Activated naive CD8-positive, alpha-beta T cell treated with anti-CD3 and anti-CD28 coated beads for 36 hours (primary cell): ENCODE measurements at regions not wholly inside any gene's neighbourhood (a gene's known extent, or its start where the extent isn't known, plus 50 kb on each side); places are given as distances from the start of the nearest gene placed in this dataset.
"Not testable (repeated sequence)": the region's sequence is repeated elsewhere in the genome, so short reads cannot be mapped to it uniquely, and the experiment has no call there.

Source experiments
- DNase-seq: peaks from one replicate; pipeline ENCODE4 v3.0.0; 2021
- H3K27ac Mint-ChIP-seq: one replicate; pipeline ENCODE4 v1.8.0; 2022; ENCODE audit warnings: mild to moderate bottlenecking, moderate library complexity, mixed read lengths
- H3K27me3 Mint-ChIP-seq: one replicate; pipeline ENCODE4 v1.8.0; 2022; ENCODE audit warnings: mild to moderate bottlenecking, mixed read lengths
- H3K36me3 Mint-ChIP-seq: one replicate; pipeline ENCODE4 v1.8.0; 2021; ENCODE audit warnings: mild to moderate bottlenecking, mixed read lengths
- H3K4me1 Mint-ChIP-seq: one replicate; pipeline ENCODE4 v1.8.0; 2021; ENCODE audit warnings: mixed read lengths
- H3K4me3 Mint-ChIP-seq: one replicate; pipeline ENCODE4 v1.8.0; 2022; ENCODE audit warnings: mild to moderate bottlenecking, moderate library complexity, mixed read lengths
- H3K9me3 Mint-ChIP-seq: one replicate; pipeline ENCODE4 v1.8.0; 2022; ENCODE audit warnings: mixed read lengths

DNA sequence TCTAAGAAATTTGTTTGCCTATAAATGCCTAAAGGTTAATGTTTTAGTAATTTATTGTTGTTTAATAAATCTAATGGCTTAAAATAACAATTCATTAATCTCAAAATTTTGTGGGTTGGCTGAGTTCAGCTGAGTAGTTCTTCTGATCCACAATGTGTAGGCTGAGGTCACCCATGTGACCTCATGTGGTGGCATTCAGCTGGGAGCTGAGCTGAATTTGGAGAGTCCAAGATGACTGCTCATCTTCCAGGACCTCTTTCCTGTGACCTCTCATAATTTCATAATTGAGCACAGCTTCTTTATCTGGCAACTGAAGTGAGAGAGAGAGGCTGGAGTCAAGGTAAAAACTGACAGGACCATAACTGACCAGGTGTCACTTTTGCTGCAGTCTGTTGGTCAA is 132.4 kb downstream of the TXNL1 start:
- Mint-ChIP-seq H3K36me3 (no peaks in the 10 kb centered on the region), H3K27me3 (peaks cover 5% of the 10 kb centered on the region), H3K4me1 (peaks cover 6% of the 10 kb centered on the region), H3K4me3 (no peak overlapping the region), H3K9me3 (no peaks in the 10 kb centered on the region), H3K27ac (no peak overlapping the region)
- DNase-seq, result no peak

DNA sequence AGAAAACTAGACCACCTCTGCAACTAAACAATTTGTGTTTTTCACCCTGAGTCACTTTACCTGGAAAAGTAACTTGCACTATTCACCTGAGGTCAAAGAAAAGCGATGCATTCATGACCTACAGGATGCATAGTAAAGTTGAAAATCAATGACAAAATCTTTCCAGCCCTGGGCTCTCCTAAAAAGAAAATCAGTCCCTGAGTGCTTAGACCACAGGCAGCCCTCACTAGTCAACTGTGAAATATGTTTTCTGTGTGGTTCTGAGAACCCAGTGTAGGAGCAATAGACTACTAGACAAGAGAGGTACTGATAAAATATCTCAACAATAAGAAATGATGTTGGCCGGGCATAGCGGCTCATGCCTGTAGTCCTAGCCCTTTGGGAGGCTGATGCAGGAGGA is 133.1 kb downstream of the TXNL1 start:
- no peak overlapping the region for H3K27ac Mint-ChIP-seq
- DNase-seq, result no peak
- H3K9me3 Mint-ChIP-seq, result no peaks in the 10 kb centered on the region
- peaks cover 6% of the 10 kb centered on the region for H3K4me1 Mint-ChIP-seq
- peaks cover 5% of the 10 kb centered on the region for H3K27me3 Mint-ChIP-seq
- H3K36me3 Mint-ChIP-seq, result no peaks in the 10 kb centered on the region
- H3K4me3 Mint-ChIP-seq, result no peak overlapping the region

DNA sequence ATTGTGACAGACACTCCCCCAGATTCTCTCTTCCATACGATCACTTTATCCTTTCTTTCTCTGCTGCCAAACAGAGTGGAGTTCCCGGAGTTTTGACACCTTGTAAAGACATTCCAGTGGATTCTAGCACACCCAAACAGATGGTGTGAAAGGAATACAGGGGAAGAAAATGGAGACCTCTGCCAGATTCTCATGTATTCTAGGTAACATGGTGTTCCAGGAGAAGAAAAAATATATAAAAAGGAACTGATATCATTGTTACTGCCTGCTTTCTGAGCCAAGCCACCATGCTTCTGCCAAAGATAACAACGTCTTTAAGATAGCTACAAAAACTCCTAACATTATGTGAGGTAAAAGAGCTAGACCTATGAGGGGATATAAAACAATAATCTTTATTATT is 136.5 kb downstream of the TXNL1 start:
- DNase-seq, result no peak
- Mint-ChIP-seq H3K9me3 (no peaks in the 10 kb centered on the region), H3K36me3 (no peaks in the 10 kb centered on the region), H3K27me3 (peaks cover 5% of the 10 kb centered on the region), H3K4me3 (no peak overlapping the region), H3K4me1 (peaks cover 3% of the 10 kb centered on the region), H3K27ac (no peak overlapping the region)

DNA sequence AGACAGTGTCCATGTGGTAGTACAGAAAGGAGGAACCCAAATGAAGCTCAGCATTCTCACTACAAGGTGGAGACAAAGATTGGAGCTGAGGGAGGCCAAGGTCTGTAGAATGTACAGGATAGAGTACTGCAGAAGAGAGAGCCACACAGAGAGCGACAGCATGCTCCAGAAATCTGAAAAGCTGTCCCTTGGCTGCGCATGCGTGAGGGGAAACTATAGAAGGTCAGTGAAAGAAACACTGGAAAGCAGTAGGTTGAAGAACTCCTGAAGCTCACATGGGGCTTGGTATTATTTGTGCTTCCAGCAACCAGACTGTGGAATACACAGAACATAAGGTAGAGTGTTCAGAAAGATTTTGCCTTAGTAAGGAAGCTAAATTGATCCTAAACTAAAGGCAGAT is 142.5 kb downstream of the TXNL1 start:
- Mint-ChIP-seq H3K4me3 (no peak overlapping the region), H3K27me3 (peaks cover 14% of the 10 kb centered on the region), H3K36me3 (no peaks in the 10 kb centered on the region), H3K9me3 (no peaks in the 10 kb centered on the region), H3K27ac (no peak overlapping the region), H3K4me1 (no peaks in the 10 kb centered on the region)
- DNase-seq, result no peak

DNA sequence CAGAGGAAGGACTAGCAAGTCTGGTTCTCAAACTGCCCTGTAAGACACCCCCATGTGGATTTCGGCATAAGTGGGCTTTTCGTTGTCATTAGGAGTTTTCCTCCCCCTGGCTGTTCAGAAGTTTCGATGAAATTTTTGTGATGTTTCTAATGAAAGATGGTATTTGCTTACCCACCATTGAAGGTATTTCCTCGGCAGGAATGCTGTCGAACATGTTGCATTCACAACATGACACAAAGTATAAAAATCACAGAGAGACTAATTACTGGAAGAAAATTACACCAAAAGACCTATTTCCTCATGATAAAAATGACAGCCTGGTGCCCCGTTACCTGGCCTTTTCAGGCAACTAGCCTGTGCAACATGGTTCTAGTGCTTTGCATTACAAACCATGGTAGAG is 144.9 kb downstream of the TXNL1 start:
- no peak for DNase-seq
- no peak overlapping the region for H3K4me3 Mint-ChIP-seq

DNA sequence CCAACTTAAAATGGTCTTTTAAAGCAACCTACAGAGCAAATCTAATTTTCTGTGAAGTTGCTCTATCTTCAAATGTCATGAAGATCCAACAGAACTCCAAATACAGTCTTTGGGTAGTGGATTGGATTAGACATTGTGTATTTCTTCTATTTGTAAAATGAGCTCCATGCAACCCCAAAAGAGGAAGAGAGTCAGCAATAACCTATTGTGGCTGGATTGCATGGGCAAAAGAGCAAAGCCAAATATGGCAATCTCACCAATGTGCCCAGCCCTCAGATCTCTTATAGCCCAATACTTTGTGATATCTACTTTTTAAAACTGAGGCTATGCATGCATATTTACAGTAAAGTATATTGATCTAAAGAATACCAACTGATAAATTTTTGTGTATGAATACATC is 146.3 kb downstream of the TXNL1 start:
- no peaks in the 10 kb centered on the region for H3K4me1 Mint-ChIP-seq
- DNase-seq, result no peak
- H3K4me3 Mint-ChIP-seq, result no peak overlapping the region
- H3K27me3 Mint-ChIP-seq, result peaks cover 14% of the 10 kb centered on the region
- H3K27ac Mint-ChIP-seq, result no peak overlapping the region
- no peaks in the 10 kb centered on the region for H3K9me3 Mint-ChIP-seq
- no peaks in the 10 kb centered on the region for H3K36me3 Mint-ChIP-seq

More for the DNA sequence above, 144.9 kb downstream of the TXNL1 start:
- Mint-ChIP-seq H3K36me3 (no peaks in the 10 kb centered on the region), H3K4me1 (no peaks in the 10 kb centered on the region), H3K9me3 (no peaks in the 10 kb centered on the region), H3K27ac (no peak overlapping the region), H3K27me3 (peaks cover 14% of the 10 kb centered on the region)

DNA sequence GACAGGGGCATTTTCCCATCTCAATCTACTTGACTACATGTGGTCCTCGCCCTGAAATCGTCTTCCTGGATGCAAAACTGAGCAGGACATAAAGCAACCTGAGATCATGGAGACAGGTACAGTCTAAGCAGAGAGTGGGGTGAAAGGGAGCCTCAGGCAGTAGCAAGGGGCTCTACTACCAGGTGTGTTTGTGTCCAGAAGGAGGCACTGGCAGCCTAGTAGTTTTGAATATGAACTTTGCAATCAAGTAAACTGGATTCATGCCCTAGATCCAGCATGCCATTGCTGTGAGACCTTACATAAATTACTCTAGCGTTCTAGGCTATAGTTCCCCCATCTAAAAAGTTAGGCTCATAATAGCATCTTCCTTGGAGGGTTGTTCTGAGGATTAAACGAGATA is 147.4 kb downstream of the TXNL1 start:
- no peak overlapping the region for H3K27ac Mint-ChIP-seq
- H3K9me3 Mint-ChIP-seq, result no peaks in the 10 kb centered on the region
- no peaks in the 10 kb centered on the region for H3K4me1 Mint-ChIP-seq
- no peaks in the 10 kb centered on the region for H3K36me3 Mint-ChIP-seq
- H3K4me3 Mint-ChIP-seq, result no peak overlapping the region
- no peak for DNase-seq
- peaks cover 17% of the 10 kb centered on the region for H3K27me3 Mint-ChIP-seq

DNA sequence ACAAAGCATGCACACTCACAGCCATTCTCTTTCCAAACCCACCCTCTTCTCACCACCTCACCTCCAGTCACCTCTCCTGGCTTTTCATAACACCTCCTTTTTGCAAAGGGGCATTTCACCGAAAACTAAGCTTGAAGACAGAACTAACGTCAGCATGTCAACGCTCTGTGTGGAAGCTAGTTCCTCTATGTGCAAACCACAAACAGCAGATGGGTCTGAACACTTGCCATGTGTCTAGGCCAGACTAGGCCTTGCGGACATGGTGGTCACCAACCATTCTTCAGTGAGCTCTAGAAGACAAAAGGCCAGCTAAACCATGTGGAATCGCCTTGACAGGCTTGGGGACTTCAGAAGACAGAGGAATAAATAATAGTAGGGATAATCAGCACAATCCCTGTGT is 148.5 kb downstream of the TXNL1 start:
- Mint-ChIP-seq H3K4me1 (no peaks in the 10 kb centered on the region), H3K4me3 (no peak overlapping the region), H3K9me3 (no peaks in the 10 kb centered on the region), H3K27ac (no peak overlapping the region), H3K36me3 (no peaks in the 10 kb centered on the region), H3K27me3 (peaks cover 11% of the 10 kb centered on the region)
- DNase-seq, result no peak

DNA sequence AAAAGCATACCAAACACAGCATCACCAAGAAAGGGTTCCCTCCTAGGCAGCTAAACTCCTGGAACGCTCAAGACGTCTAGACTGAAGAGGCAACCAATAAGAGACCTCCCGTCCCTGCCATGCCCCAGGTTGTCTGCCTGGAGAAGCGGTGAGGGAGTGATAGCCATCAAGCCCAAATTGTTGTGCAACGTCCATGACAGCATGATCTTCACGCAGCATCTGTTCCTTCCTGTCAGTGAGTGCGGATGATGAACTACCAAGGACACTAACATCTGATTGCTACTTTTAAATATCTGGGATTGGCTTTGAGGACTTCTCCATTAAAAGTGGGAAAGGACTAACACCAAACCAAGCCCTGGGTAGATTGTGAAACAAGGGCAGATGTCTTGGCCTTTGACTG is 149.7 kb downstream of the TXNL1 start:
- DNase-seq, result no peak
- H3K27me3 Mint-ChIP-seq, result peaks cover 10% of the 10 kb centered on the region
- no peak overlapping the region for H3K4me3 Mint-ChIP-seq
- H3K4me1 Mint-ChIP-seq, result no peaks in the 10 kb centered on the region
- H3K27ac Mint-ChIP-seq, result no peak overlapping the region
- no peaks in the 10 kb centered on the region for H3K9me3 Mint-ChIP-seq
- no peaks in the 10 kb centered on the region for H3K36me3 Mint-ChIP-seq

DNA sequence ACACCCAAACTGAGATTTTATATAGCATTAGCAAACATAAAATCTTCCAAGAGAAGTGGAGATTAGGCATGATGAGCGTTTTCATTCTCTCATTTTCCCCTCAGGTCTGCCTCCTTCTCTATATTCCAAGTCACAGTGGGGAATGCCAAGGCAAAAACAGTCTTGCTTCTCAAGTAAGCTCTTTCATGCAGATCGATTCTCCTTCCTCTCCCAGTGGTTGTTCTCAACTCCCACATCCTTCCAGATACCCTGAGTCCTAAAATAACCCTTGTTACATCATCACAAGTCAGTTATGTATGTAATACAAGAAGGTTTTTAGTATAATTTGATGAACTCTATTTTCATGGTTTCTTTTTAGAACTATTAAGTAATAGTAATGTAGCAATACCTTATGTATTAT is 150.6 kb downstream of the TXNL1 start:
- DNase-seq, result no peak
- no peaks in the 10 kb centered on the region for H3K36me3 Mint-ChIP-seq
- H3K4me1 Mint-ChIP-seq, result no peaks in the 10 kb centered on the region
- no peak overlapping the region for H3K4me3 Mint-ChIP-seq
- peaks cover 3% of the 10 kb centered on the region for H3K27me3 Mint-ChIP-seq
- H3K9me3 Mint-ChIP-seq, result no peaks in the 10 kb centered on the region
- H3K27ac Mint-ChIP-seq, result no peak overlapping the region

DNA sequence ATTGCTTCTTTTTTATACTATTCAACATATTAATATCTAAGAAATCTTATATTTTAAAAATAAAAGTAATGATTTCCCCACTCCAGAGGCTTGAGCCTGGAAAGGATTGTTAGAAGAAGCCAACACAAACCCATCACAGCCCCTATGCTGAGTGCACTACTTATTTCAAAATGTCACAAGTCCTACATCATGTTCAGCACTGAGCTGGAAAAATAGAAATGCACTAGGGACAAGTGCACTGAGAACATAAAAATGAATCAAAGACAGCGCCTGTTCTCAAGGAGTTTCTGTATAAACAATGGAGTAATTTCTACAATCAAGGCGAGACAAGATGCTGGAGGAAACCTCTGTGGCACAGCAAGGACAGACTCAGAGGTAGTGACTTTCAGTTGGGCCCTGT is 155.0 kb downstream of the TXNL1 start:
- no peak overlapping the region for H3K27ac Mint-ChIP-seq

DNA sequence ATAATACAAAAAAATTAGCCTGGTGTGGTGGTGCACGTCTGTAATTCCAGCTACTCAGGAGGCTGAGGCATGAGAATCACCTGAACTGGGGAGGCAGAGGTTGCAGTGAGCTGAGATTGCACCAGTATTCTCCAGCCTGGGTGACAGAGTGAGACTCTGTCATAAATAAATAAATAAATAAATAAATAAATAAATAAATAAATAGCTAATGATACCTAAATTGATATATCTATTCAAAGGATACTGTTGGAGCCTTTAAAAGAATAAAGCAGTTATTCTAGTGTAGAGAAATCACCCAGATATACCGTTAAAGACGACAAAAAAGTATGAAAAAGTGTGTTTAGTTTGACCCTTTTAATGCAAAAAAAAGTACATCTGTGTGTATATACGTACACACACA is 155.6 kb downstream of the TXNL1 start:
- H3K4me3 Mint-ChIP-seq, H3K36me3 Mint-ChIP-seq, H3K9me3 Mint-ChIP-seq, DNase-seq, H3K27ac Mint-ChIP-seq, H3K4me1 Mint-ChIP-seq: not testable (repeated sequence)
- peaks cover 10% of the 10 kb centered on the region for H3K27me3 Mint-ChIP-seq

More for the DNA sequence above, 155.0 kb downstream of the TXNL1 start:
- DNase-seq, result no peak
- Mint-ChIP-seq H3K4me3 (no peak overlapping the region), H3K4me1 (no peaks in the 10 kb centered on the region), H3K36me3 (no peaks in the 10 kb centered on the region), H3K9me3 (no peaks in the 10 kb centered on the region), H3K27me3 (peaks cover 10% of the 10 kb centered on the region)

DNA sequence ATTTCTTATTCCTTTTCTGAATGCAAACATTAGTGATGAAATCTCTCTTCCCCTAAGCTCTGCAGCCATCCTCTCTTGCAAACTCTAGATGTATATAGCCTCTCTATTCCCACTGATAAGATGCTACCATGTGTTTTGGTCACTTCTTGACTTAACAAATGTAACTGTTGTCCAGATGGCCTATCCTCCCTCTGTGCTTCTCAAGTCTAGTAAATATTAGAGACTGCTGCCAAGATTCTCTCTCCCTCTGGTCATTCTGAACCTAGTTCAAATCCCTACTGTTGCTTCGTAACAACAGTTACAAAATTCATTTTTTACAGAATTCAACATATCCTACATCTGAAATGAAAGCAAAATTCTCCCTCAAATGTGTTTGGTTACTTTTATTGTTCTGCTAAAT is 156.6 kb downstream of the TXNL1 start:
- peaks cover 10% of the 10 kb centered on the region for H3K27me3 Mint-ChIP-seq
- H3K9me3 Mint-ChIP-seq, result no peaks in the 10 kb centered on the region
- H3K4me1 Mint-ChIP-seq, result no peaks in the 10 kb centered on the region
- H3K27ac Mint-ChIP-seq, result no peak overlapping the region
- DNase-seq, result no peak
- H3K4me3 Mint-ChIP-seq, result no peak overlapping the region
- no peaks in the 10 kb centered on the region for H3K36me3 Mint-ChIP-seq

DNA sequence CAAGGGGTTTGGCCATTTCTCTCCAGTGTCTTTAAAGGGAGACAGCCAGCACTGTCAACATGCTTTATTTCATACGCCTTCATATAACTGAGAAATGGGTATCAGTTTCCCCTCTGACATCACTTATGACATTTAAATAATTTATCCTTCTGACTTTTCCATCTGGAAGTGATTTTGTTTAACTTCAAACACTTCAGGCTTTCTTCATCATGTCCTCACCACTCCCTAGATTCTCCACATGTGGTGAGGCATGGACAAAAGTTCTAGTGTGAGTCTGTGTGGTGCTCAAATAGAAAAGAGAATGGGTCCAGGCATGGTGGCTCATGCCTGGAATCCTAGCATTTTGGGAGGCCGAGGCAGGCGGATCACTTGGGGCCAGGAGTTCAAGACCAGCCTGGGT is 158.6 kb downstream of the TXNL1 start:
- no peak overlapping the region for H3K4me3 Mint-ChIP-seq
- H3K27ac Mint-ChIP-seq, result no peak overlapping the region
- H3K27me3 Mint-ChIP-seq, result peaks cover 7% of the 10 kb centered on the region
- no peaks in the 10 kb centered on the region for H3K4me1 Mint-ChIP-seq
- H3K9me3 Mint-ChIP-seq, result no peaks in the 10 kb centered on the region
- H3K36me3 Mint-ChIP-seq, result no peaks in the 10 kb centered on the region
- no peak for DNase-seq

DNA sequence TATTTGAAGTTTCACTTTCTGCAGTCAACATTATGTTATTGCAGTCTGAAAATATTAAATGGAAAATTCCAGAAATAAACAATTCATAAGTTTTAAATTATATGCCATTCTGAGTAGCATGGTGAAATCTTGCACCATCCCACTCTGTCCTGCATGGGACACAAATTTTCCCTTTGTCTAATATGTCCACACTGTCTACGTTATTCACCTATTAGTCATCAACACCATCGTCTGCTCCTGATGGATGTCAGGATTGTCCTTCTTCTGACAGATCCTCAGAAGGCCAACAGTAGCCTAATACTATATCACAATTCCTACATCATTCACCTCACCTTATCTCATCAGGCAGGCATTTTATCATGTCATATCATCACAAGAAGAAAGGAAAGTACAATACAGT is 163.1 kb downstream of the TXNL1 start:
- Mint-ChIP-seq H3K4me1 (no peaks in the 10 kb centered on the region), H3K27ac (no peak overlapping the region), H3K9me3 (no peaks in the 10 kb centered on the region), H3K27me3 (no peaks in the 10 kb centered on the region), H3K36me3 (no peaks in the 10 kb centered on the region), H3K4me3 (no peak overlapping the region)
- DNase-seq, result no peak

DNA sequence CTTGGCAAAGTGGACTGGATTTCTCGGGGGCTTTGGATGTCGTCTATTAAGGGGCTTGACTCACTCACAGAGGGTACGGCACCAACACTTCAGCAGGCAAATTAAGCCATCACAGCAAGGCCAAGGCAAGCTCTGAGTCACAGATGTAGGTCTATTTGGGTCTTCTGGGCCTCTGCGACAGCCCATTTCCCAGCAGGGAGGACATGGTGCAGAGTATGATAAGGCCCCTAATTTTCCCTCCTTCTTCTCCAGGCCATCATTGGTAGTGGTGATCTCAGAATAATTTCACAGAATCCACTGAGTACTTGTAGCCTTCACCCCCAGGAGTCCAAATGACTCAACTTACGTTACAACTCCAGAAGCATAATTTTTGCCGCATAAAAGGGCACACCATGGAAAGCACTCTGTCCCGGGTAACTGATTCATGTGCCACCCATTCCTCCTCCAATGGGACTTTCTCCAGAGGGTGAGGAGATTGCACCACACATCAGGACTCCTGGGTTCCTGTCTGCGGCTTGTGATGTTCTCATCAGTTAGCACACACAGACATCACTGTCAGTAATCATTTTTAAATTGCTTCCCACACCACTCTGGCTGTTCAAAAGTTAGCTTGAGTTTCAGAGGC is 164.9 kb downstream of the TXNL1 start:
- Mint-ChIP-seq H3K27me3 (no peaks in the 10 kb centered on the region), H3K9me3 (no peaks in the 10 kb centered on the region), H3K36me3 (no peaks in the 10 kb centered on the region), H3K27ac (no peak overlapping the region), H3K4me3 (no peak overlapping the region), H3K4me1 (no peaks in the 10 kb centered on the region)
- DNase-seq, result no peak
